C4-2B (cell line): ENCODE measurements at regions not wholly inside any gene's neighbourhood (a gene's known extent, or its start where the extent isn't known, plus 50 kb on each side); places are given as distances from the start of the nearest gene placed in this dataset.
"Not testable (repeated sequence)": the region's sequence is repeated elsewhere in the genome, so short reads cannot be mapped to it uniquely, and the experiment has no call there.

Source experiments
- H3K27ac ChIP-seq: fragments of 450-650 bp; 2 replicates; pipeline ENCODE4 v1.5.1; 2017
- ZFX ChIP-seq: fragments of 450-650 bp; IDR thresholded peaks from 2 replicates; pipeline ENCODE4 v1.6.1; 2017
- TF ChIP-seq, protein P1 (sequence below): fragments of 450-650 bp; conservative IDR thresholded peaks from 2 replicates; pipeline ENCODE4 v1.5.1; 2017; ENCODE audit warnings: mild to moderate bottlenecking

DNA sequence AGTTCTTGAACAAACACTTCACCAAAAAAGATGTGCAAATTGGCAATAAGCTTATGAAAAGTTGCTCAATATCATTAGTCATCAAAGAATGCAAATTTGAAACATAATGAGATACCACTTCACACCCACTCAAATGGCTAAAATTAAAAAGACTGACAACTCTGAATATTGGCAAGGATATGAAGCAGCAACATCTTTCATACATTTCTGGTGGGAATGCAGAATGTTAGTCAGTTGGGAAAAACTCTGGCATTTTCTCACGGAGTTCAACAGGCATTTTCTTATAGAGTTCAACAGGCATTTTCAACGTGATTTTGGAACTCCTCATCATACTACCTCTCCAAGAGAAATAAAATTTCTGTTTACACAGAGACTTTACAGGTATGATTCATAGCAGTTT, 297.4 kb upstream of the MAGEC2 start:
- H3K27ac ChIP-seq = no peak overlapping the region
- TF ChIP-seq, protein P1, sequence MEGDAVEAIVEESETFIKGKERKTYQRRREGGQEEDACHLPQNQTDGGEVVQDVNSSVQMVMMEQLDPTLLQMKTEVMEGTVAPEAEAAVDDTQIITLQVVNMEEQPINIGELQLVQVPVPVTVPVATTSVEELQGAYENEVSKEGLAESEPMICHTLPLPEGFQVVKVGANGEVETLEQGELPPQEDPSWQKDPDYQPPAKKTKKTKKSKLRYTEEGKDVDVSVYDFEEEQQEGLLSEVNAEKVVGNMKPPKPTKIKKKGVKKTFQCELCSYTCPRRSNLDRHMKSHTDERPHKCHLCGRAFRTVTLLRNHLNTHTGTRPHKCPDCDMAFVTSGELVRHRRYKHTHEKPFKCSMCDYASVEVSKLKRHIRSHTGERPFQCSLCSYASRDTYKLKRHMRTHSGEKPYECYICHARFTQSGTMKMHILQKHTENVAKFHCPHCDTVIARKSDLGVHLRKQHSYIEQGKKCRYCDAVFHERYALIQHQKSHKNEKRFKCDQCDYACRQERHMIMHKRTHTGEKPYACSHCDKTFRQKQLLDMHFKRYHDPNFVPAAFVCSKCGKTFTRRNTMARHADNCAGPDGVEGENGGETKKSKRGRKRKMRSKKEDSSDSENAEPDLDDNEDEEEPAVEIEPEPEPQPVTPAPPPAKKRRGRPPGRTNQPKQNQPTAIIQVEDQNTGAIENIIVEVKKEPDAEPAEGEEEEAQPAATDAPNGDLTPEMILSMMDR = no peak
- no peak for TF ChIP-seq ZFX

GRCh38 chrX:142499992-142500391, 294.9 kb upstream of the MAGEC2 start:
- no peak for TF ChIP-seq ZFX
- TF ChIP-seq, protein P1 = no peak
- H3K27ac ChIP-seq = no peak overlapping the region

DNA sequence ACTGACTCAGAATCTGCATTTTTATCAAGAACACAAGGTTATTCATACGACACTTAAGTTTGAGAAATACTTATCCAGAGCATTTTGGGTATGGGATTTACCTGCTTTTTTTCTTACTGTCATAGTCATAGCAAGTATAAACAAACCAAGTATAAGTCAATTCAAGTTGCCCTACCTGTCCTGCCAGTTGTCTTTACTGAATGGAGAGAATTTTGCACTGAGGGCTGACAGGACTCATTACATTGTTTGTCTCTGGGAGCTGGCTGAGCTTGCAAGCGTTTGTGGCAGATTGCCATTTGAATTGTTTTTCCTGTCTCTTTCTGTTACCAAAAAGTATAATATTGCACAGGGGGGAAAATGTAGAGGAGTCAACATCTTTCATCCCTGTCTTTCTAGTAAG, 278.9 kb upstream of the MAGEC2 start:
- H3K27ac ChIP-seq = no peak overlapping the region
- TF ChIP-seq, protein P1 = no peak
- no peak for TF ChIP-seq ZFX

- no peak overlapping the region for H3K27ac ChIP-seq
- no peak for TF ChIP-seq ZFX
- TF ChIP-seq, protein P1 = no peak
Observed at GRCh38 chrX:142446349-142446748, 241.3 kb upstream of the MAGEC2 start.

- TF ChIP-seq ZFX = no peak
- TF ChIP-seq, protein P1 = no peak
- no peak overlapping the region for H3K27ac ChIP-seq
Observed at GRCh38 chrX:142428916-142429315, 223.8 kb upstream of the MAGEC2 start.

DNA sequence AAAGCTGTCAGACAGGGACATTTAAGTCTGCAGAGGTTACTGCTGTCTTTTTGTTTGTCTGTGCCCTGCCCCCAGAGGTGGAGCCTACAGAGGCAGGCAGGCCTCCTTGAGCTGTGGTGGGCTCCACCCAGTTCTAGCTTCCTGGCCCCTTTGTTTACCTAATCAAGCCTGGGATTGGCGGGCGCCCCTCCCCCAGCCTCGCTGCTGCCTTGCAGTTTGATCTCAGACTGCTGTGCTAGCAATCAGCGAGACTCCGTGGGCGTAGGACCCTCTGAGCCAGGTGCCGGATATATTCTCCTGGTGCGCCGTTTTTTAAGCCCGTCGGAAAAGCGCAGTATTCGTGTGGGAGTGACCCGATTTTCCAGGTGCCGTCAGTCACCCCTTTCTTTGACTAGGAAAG, 185.9 kb upstream of the MAGEC2 start:
- not testable (repeated sequence) for H3K27ac ChIP-seq

DNA sequence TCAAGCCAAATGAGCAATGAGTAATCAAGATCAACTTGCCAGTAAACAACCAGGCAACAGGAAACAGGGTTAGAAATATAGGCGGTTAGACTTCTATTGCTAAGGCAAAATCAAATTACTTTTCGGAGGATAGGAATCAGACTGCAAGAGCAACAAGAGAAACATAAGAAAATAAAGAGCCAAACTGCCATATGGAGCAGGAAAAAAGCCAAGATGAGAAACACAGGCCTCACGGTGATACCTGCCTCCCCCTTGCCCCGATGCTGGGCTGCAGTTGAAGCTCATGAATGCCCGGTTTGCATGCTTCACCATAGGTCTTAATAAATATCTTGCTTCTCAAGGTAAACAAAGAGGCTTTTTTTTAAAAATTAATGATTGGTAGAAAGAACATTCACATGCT, 158.4 kb upstream of the MAGEC2 start:
- TF ChIP-seq ZFX = no peak
- TF ChIP-seq, protein P1 = no peak

DNA sequence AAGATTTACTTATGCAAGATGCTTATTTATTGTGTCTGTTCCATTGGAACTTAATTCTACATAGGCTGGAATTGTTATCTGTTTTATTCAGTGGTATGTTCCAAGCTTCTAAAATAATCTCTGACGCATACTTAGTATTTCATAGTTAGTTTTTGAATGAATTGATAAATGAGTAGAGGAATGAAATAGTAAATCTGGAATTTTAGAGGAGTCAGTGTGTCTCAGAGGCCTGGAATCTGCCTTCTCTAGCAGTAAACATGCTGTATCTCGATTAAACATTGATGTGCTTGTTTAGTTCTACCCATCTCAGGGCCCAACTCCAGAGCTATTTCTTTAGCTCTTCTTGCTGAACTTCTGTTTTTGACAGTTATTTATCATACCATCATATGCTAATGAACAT, 154.2 kb upstream of the MAGEC2 start:
- H3K27ac ChIP-seq = no peak overlapping the region
- TF ChIP-seq, protein P1 = no peak
- TF ChIP-seq ZFX = no peak

More for the DNA sequence above, 158.4 kb upstream of the MAGEC2 start:
- H3K27ac ChIP-seq = no peak overlapping the region
